ENCODE measurements at regions not wholly inside any gene's neighbourhood (a gene's known extent, or its start where the extent isn't known, plus 50 kb on each side); places are given as distances from the start of the nearest gene placed in this dataset.

GRCh38 chr12:4026020-4026358 lies 152.8 kb upstream of the PARP11 start:
- no peaks in the 10 kb centered on the region for H3K9me3 ChIP-seq
- DNase-seq (ENCODE audit: low spot score) (no peak), ATAC-seq (ENCODE audit: insufficient number of reproducible peaks, low FRiP score, low read depth) (no peak)
- TF ChIP-seq, protein P1, sequence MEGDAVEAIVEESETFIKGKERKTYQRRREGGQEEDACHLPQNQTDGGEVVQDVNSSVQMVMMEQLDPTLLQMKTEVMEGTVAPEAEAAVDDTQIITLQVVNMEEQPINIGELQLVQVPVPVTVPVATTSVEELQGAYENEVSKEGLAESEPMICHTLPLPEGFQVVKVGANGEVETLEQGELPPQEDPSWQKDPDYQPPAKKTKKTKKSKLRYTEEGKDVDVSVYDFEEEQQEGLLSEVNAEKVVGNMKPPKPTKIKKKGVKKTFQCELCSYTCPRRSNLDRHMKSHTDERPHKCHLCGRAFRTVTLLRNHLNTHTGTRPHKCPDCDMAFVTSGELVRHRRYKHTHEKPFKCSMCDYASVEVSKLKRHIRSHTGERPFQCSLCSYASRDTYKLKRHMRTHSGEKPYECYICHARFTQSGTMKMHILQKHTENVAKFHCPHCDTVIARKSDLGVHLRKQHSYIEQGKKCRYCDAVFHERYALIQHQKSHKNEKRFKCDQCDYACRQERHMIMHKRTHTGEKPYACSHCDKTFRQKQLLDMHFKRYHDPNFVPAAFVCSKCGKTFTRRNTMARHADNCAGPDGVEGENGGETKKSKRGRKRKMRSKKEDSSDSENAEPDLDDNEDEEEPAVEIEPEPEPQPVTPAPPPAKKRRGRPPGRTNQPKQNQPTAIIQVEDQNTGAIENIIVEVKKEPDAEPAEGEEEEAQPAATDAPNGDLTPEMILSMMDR (IDR thresholded peaks at IDR 0.05), result no peak
- peaks cover 0 to 6% of the 10 kb centered on the region in 2 donors for H3K4me1 ChIP-seq (ENCODE audit: control insufficient read depth in 1 of 2, low read depth in 2 of 2)
- H3K36me3 ChIP-seq, result no peaks in the 10 kb centered on the region
- no peak overlapping the region for H3K27ac ChIP-seq
- H3K27me3 ChIP-seq (replicated peaks; ENCODE audit: insufficient read depth), result no peaks in the 10 kb centered on the region
- no peak overlapping the region for H3K4me3 ChIP-seq

- Histone ChIP-seq H3K36me3 (no peaks in the 10 kb centered on the region), H3K27ac (no peak overlapping the region), H3K27me3 (replicated peaks; ENCODE audit: insufficient read depth) (no peaks in the 10 kb centered on the region), H3K9me3 (no peaks in the 10 kb centered on the region), H3K4me3 (no peak overlapping the region), H3K4me1 (ENCODE audit: control insufficient read depth in 1 of 2, low read depth in 2 of 2) (peaks cover 0 to under 1% of the 10 kb centered on the region in 2 donors)
- TF ChIP-seq, protein P1 (IDR thresholded peaks at IDR 0.05), result no peak
- no peak for DNase-seq (ENCODE audit: low spot score)
- no peak for ATAC-seq (ENCODE audit: insufficient number of reproducible peaks, low FRiP score, low read depth)
These were observed 152.2 kb upstream of the PARP11 start for GRCh38 chr12:4025181-4026019.

GRCh38 chr12:4024701-4025100 lies 151.5 kb upstream of the PARP11 start:
- H3K27ac ChIP-seq, result no peak overlapping the region
- ATAC-seq (ENCODE audit: insufficient number of reproducible peaks, low FRiP score, low read depth) (no peak), DNase-seq (ENCODE audit: low spot score) (no peak)
- H3K4me1 ChIP-seq (ENCODE audit: control insufficient read depth in 1 of 2, low read depth in 2 of 2), result no peaks in the 10 kb centered on the region
- no peaks in the 10 kb centered on the region for H3K9me3 ChIP-seq
- H3K36me3 ChIP-seq, result no peaks in the 10 kb centered on the region
- TF ChIP-seq, protein P1 (IDR thresholded peaks at IDR 0.05), result no peak
- H3K27me3 ChIP-seq (replicated peaks; ENCODE audit: insufficient read depth), result no peaks in the 10 kb centered on the region
- no peak overlapping the region for H3K4me3 ChIP-seq

DNA sequence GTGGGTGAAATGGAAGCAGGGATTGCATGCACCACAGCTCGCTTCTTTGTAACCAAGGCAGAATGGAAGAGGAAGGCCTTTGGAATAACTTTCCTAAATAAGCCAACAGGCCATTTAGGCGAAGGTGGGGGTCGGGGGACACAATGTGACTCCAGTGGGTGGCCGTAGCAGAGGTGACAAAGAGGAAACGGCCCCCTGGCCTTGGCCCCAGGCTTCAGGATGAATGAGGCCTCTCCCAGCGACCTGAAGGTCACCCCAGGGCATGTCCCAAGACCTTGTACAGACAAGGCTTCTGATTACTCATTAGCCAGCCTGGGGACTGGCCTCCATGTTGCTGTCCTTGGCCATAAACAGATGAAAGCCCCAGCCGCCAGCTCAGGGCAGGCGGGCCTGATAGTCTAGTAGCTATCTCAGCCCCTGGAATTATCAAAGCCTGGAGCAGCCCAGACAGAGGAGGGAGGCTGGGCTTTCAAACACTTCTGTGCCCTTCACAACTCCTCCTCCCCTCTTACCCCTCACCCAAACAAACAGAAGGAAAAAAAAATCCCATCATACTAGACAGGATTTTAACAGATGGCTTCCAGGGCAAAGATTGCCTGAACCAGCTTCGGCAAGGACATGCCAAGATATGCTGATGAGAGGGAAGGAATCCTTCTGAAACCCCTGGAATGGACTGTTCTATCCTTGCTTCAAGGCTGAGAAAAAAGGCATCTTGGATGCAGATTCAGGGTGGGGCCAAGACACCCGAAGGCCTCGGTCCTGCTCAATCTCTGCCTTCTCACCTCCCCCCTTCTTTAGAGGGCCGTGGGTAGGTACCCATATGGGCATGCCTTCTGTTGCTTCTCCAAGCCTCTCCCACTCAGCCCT lies 142.3 kb upstream of the PARP11 start:
- Histone ChIP-seq H3K9me3 (no peaks in the 10 kb centered on the region), H3K4me3 (no peak overlapping the region), H3K4me1 (ENCODE audit: control insufficient read depth in 1 of 2, low read depth in 2 of 2) (no peaks in the 10 kb centered on the region), H3K36me3 (no peaks in the 10 kb centered on the region), H3K27ac (no peak overlapping the region), H3K27me3 (replicated peaks; ENCODE audit: insufficient read depth) (no peaks in the 10 kb centered on the region)
- DNase-seq (ENCODE audit: low spot score) (no peak), ATAC-seq (ENCODE audit: insufficient number of reproducible peaks, low FRiP score, low read depth) (no peak)
- TF ChIP-seq, protein P1 (IDR thresholded peaks at IDR 0.05), result no peak

- Histone ChIP-seq H3K9me3 (no peaks in the 10 kb centered on the region), H3K27ac (no peak overlapping the region), H3K4me3 (no peak overlapping the region), H3K27me3 (replicated peaks; ENCODE audit: insufficient read depth) (no peaks in the 10 kb centered on the region), H3K4me1 (ENCODE audit: control insufficient read depth in 1 of 2, low read depth in 2 of 2) (no peaks in the 10 kb centered on the region), H3K36me3 (no peaks in the 10 kb centered on the region)
- no peak for DNase-seq (ENCODE audit: low spot score)
- TF ChIP-seq, protein P1 (IDR thresholded peaks at IDR 0.05), result no peak
- ATAC-seq (ENCODE audit: insufficient number of reproducible peaks, low FRiP score, low read depth), result no peak
These were observed 141.6 kb upstream of the PARP11 start for GRCh38 chr12:4014858-4015224.
